Loucy (cell line): ENCODE measurements at regions not wholly inside any gene's neighbourhood (a gene's known extent, or its start where the extent isn't known, plus 50 kb on each side); places are given as distances from the start of the nearest gene placed in this dataset.

Experiments used
- EZH2phosphoT487 ChIP-seq: fragments of 200-600 bp; IDR thresholded peaks from 2 replicates; pipeline ENCODE4 v1.6.1; 2018; ENCODE audit warnings: antibody characterized with exemption, mild to moderate bottlenecking, moderate library complexity, borderline replicate concordance
- TF ChIP-seq, protein P1 (sequence below): fragments of 200-600 bp; sonication (generic); conservative IDR thresholded peaks from 2 replicates; pipeline ENCODE4 v1.5.1; 2014; ENCODE audit warnings: mild to moderate bottlenecking, antibody characterized with exemption, low read length

DNA sequence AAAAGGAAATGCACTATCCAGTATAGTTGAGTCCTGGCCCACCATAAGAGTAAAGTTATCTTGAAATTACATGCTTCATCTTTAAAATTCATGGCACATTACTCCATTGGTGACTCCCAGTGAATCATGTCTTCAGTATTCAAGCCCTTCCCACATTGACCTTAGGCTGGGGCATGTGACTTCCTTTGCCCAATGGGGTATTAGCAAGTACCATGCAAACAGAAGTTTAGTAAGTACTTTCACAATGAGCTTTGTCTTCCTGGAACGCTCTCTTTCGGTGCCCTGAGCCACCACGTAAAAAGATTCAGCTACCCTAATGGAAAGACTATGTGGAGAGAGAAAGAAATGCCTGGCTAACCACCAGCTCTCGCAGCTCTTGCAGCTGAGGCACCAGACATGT lies 235.4 kb downstream of the HNRNPD start:
- TF ChIP-seq, protein P1, sequence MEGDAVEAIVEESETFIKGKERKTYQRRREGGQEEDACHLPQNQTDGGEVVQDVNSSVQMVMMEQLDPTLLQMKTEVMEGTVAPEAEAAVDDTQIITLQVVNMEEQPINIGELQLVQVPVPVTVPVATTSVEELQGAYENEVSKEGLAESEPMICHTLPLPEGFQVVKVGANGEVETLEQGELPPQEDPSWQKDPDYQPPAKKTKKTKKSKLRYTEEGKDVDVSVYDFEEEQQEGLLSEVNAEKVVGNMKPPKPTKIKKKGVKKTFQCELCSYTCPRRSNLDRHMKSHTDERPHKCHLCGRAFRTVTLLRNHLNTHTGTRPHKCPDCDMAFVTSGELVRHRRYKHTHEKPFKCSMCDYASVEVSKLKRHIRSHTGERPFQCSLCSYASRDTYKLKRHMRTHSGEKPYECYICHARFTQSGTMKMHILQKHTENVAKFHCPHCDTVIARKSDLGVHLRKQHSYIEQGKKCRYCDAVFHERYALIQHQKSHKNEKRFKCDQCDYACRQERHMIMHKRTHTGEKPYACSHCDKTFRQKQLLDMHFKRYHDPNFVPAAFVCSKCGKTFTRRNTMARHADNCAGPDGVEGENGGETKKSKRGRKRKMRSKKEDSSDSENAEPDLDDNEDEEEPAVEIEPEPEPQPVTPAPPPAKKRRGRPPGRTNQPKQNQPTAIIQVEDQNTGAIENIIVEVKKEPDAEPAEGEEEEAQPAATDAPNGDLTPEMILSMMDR, result no peak
- TF ChIP-seq EZH2phosphoT487, result no peak
